ENCODE measurements at regions not wholly inside any gene's neighbourhood (a gene's known extent, or its start where the extent isn't known, plus 50 kb on each side); places are given as distances from the start of the nearest gene placed in this dataset.
A peak's percentile ranks its signal among the peaks of the same experiment; 100 is the strongest.
"Not testable (repeated sequence)": the region's sequence is repeated elsewhere in the genome, so short reads cannot be mapped to it uniquely, and the experiment has no call there.

DNA sequence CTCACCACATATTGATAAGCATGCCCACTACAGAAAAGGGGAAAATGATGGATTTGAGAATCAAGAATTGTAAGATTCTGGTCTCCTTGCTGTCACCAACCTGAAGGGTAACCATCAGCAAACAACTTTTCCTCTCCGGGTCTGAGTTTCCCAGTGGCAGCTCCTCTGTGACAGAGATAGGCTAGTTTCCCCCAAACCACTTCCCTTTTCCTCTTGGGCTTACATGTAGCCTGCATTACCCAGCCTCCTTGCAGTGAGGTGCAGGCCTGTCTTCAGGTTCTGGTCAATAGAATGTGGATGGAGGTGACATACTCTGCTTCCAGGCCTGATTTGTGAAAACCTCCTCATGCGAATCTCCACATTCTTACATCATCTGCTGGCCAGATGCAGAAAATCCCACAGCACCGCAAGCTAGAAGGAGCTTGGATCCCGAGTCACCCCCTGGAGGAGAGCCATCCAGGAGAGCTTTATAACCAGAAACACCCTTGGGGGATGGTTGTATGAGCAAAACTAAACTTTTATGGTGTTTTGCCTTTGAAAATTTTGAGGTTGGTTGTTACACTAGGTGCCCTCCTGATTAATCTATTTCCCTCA lies 206.1 kb downstream of the RGS3 start:
- Histone ChIP-seq H3K36me3 (ENCODE audit: control insufficient read depth, low read depth, low read length) (no peaks in the 10 kb centered on the region), H3K9me3 (ENCODE audit: control insufficient read depth, low read depth, low read length) (no peaks in the 10 kb centered on the region), H3K9ac (ENCODE audit: low read length) (no peak overlapping the region), H3K4me3 (ENCODE audit: low read length) (no peak overlapping the region), H3K27ac (ENCODE audit: low read length) (no peak overlapping the region), H3K4me1 (ENCODE audit: control insufficient read depth, low read depth, low read length) (no peaks in the 10 kb centered on the region), H3K27me3 (ENCODE audit: control insufficient read depth, insufficient read depth, low read length) (no peaks in the 10 kb centered on the region)

- Histone ChIP-seq H3K27ac (ENCODE audit: low read length) (no peak overlapping the region), H3K27me3 (ENCODE audit: control insufficient read depth, insufficient read depth, low read length) (no peaks in the 10 kb centered on the region), H3K4me3 (ENCODE audit: low read length) (no peak overlapping the region), H3K9ac (ENCODE audit: low read length) (no peak overlapping the region), H3K9me3 (ENCODE audit: control insufficient read depth, low read depth, low read length) (no peaks in the 10 kb centered on the region), H3K4me1 (ENCODE audit: control insufficient read depth, low read depth, low read length) (no peaks in the 10 kb centered on the region), H3K36me3 (ENCODE audit: control insufficient read depth, low read depth, low read length) (no peaks in the 10 kb centered on the region)
These were observed 202.4 kb upstream of the ZNF618 start for GRCh38 chr9:113673726-113674125.

- Histone ChIP-seq H3K9ac (ENCODE audit: low read length) (no peak overlapping the region), H3K4me3 (ENCODE audit: low read length) (no peak overlapping the region), H3K27me3 (ENCODE audit: control insufficient read depth, insufficient read depth, low read length) (no peaks in the 10 kb centered on the region), H3K27ac (ENCODE audit: low read length) (no peak overlapping the region), H3K36me3 (ENCODE audit: control insufficient read depth, low read depth, low read length) (no peaks in the 10 kb centered on the region), H3K4me1 (ENCODE audit: control insufficient read depth, low read depth, low read length) (no peaks in the 10 kb centered on the region), H3K9me3 (ENCODE audit: control insufficient read depth, low read depth, low read length) (no peaks in the 10 kb centered on the region)
These were observed 201.7 kb upstream of the ZNF618 start for GRCh38 chr9:113674436-113674835.

DNA sequence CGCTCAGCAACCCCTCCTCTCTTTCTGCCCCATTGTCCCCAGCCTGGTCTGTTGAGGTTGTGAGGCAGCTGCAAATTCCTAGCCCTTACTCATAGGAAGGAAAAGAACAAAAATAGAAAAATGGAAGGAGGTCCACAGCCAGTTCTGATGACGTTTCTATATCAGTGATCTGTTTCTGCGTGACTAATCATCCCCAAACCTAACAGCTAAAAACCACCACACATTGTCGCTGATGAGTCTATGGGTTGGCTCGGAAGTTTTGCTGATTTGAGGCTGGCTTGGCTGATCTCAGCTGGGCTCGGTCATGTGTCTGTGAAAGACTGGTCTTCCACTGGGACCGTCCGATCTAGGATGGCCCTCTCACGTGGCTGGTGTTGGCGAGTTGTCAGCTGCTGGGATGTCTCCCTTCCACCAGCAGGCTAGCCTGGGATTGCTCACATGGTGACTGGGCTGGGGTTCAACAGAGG lies 200.6 kb upstream of the ZNF618 start:
- Histone ChIP-seq H3K4me1 (ENCODE audit: control insufficient read depth, low read depth, low read length) (no peaks in the 10 kb centered on the region), H3K4me3 (ENCODE audit: low read length) (no peak overlapping the region), H3K9me3 (ENCODE audit: control insufficient read depth, low read depth, low read length) (no peaks in the 10 kb centered on the region), H3K27me3 (ENCODE audit: control insufficient read depth, insufficient read depth, low read length) (no peaks in the 10 kb centered on the region), H3K9ac (ENCODE audit: low read length) (no peak overlapping the region), H3K36me3 (ENCODE audit: control insufficient read depth, low read depth, low read length) (no peaks in the 10 kb centered on the region), H3K27ac (ENCODE audit: low read length) (no peak overlapping the region)

- H3K27me3 ChIP-seq (ENCODE audit: control insufficient read depth, insufficient read depth, low read length), result no peaks in the 10 kb centered on the region
- H3K4me3 ChIP-seq (ENCODE audit: low read length), result no peak overlapping the region
- H3K4me1 ChIP-seq (ENCODE audit: control insufficient read depth, low read depth, low read length), result no peaks in the 10 kb centered on the region
- no peak overlapping the region for H3K9ac ChIP-seq (ENCODE audit: low read length)
- H3K36me3 ChIP-seq (ENCODE audit: control insufficient read depth, low read depth, low read length), result no peaks in the 10 kb centered on the region
- H3K9me3 ChIP-seq (ENCODE audit: control insufficient read depth, low read depth, low read length), result no peaks in the 10 kb centered on the region
- H3K27ac ChIP-seq (ENCODE audit: low read length), result no peak overlapping the region
These were observed 199.1 kb upstream of the ZNF618 start for GRCh38 chr9:113677057-113677456.

DNA sequence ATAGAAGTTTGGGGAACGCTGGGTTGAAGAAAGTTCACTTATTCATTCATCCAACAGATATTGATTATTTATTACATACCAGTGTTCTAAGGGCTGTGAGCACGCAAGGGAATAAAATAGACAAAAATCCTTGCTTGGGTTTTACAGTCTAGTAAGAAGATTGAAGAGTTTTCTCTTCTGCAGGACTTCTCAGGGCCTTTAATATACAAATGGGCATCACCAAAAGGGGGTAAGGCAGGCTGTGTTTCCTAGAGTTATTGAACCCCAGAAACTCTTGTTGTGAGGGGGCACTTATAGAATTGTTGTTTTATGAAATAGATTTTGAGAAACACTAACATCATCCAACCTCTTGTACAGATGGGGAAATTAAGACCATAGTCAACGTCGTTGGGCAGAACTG lies 198.5 kb upstream of the ZNF618 start:
- H3K36me3 ChIP-seq (ENCODE audit: control insufficient read depth, low read depth, low read length), result no peaks in the 10 kb centered on the region
- no peak overlapping the region for H3K4me3 ChIP-seq (ENCODE audit: low read length)
- no peak overlapping the region for H3K9ac ChIP-seq (ENCODE audit: low read length)
- no peaks in the 10 kb centered on the region for H3K27me3 ChIP-seq (ENCODE audit: control insufficient read depth, insufficient read depth, low read length)
- no peaks in the 10 kb centered on the region for H3K9me3 ChIP-seq (ENCODE audit: control insufficient read depth, low read depth, low read length)
- no peak overlapping the region for H3K27ac ChIP-seq (ENCODE audit: low read length)
- H3K4me1 ChIP-seq (ENCODE audit: control insufficient read depth, low read depth, low read length), result no peaks in the 10 kb centered on the region

- no peaks in the 10 kb centered on the region for H3K36me3 ChIP-seq (ENCODE audit: control insufficient read depth, low read depth, low read length)
- H3K27me3 ChIP-seq (ENCODE audit: control insufficient read depth, insufficient read depth, low read length), result no peaks in the 10 kb centered on the region
- H3K9ac ChIP-seq (ENCODE audit: low read length), result no peak overlapping the region
- H3K9me3 ChIP-seq (ENCODE audit: control insufficient read depth, low read depth, low read length), result no peaks in the 10 kb centered on the region
- H3K27ac ChIP-seq (ENCODE audit: low read length), result no peak overlapping the region
- no peaks in the 10 kb centered on the region for H3K4me1 ChIP-seq (ENCODE audit: control insufficient read depth, low read depth, low read length)
- no peak overlapping the region for H3K4me3 ChIP-seq (ENCODE audit: low read length)
These were observed 197.8 kb upstream of the ZNF618 start for GRCh38 chr9:113678119-113678858.

DNA sequence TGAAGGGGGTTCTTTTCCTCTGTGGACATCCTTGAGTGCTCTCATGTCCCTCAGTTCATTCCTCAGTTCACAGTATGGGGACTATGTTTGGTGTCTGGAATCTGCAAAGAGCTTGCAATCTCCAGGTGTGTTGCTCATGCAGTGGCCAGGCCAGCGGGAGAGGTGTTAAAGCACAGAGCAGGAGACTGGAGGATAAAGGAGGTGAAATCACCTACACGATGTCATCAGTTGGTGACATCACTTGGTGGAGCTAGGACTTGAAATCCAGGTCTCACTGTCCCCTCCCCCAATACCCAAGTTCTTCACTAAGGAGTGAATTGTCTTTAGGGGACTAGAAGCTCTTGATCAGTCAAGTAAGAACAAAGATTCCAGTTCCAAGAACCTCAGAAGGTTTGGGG lies 197.3 kb upstream of the ZNF618 start:
- H3K9me3 ChIP-seq (ENCODE audit: control insufficient read depth, low read depth, low read length), result no peaks in the 10 kb centered on the region
- no peak overlapping the region for H3K9ac ChIP-seq (ENCODE audit: low read length)
- H3K4me3 ChIP-seq (ENCODE audit: low read length), result no peak overlapping the region
- no peaks in the 10 kb centered on the region for H3K27me3 ChIP-seq (ENCODE audit: control insufficient read depth, insufficient read depth, low read length)
- no peaks in the 10 kb centered on the region for H3K4me1 ChIP-seq (ENCODE audit: control insufficient read depth, low read depth, low read length)
- no peaks in the 10 kb centered on the region for H3K36me3 ChIP-seq (ENCODE audit: control insufficient read depth, low read depth, low read length)
- no peak overlapping the region for H3K27ac ChIP-seq (ENCODE audit: low read length)

GRCh38 chr9:113682297-113682771 lies 193.8 kb upstream of the ZNF618 start:
- no peak overlapping the region for H3K9ac ChIP-seq (ENCODE audit: low read length)
- no peaks in the 10 kb centered on the region for H3K9me3 ChIP-seq (ENCODE audit: control insufficient read depth, low read depth, low read length)
- H3K4me1 ChIP-seq (ENCODE audit: control insufficient read depth, low read depth, low read length), result no peaks in the 10 kb centered on the region
- peaks cover 18% of the 10 kb centered on the region for H3K27me3 ChIP-seq (ENCODE audit: control insufficient read depth, insufficient read depth, low read length)
- H3K36me3 ChIP-seq (ENCODE audit: control insufficient read depth, low read depth, low read length), result no peaks in the 10 kb centered on the region
- H3K27ac ChIP-seq (ENCODE audit: low read length), result no peak overlapping the region
- no peak overlapping the region for H3K4me3 ChIP-seq (ENCODE audit: low read length)

GRCh38 chr9:113685636-113686035 lies 190.5 kb upstream of the ZNF618 start:
- H3K27ac ChIP-seq (ENCODE audit: low read length); H3K9ac ChIP-seq (ENCODE audit: low read length); H3K4me3 ChIP-seq (ENCODE audit: low read length); H3K36me3 ChIP-seq (ENCODE audit: control insufficient read depth, low read depth, low read length); H3K9me3 ChIP-seq (ENCODE audit: control insufficient read depth, low read depth, low read length); H3K4me1 ChIP-seq (ENCODE audit: control insufficient read depth, low read depth, low read length): not testable (repeated sequence)
- peaks cover 45% of the 10 kb centered on the region for H3K27me3 ChIP-seq (ENCODE audit: control insufficient read depth, insufficient read depth, low read length)

GRCh38 chr9:113687107-113687679 lies 188.9 kb upstream of the ZNF618 start:
- Histone ChIP-seq H3K4me3 (ENCODE audit: low read length) (peak overlapping the region; percentile 66), H3K27me3 (ENCODE audit: control insufficient read depth, insufficient read depth, low read length) (peaks cover 45% of the 10 kb centered on the region), H3K36me3 (ENCODE audit: control insufficient read depth, low read depth, low read length) (no peaks in the 10 kb centered on the region), H3K4me1 (ENCODE audit: control insufficient read depth, low read depth, low read length) (no peaks in the 10 kb centered on the region), H3K27ac (ENCODE audit: low read length) (no peak overlapping the region), H3K9ac (ENCODE audit: low read length) (peak overlapping the region; percentile 14), H3K9me3 (ENCODE audit: control insufficient read depth, low read depth, low read length) (no peaks in the 10 kb centered on the region)
